Upper lobe of left lung (tissue), 6 donors: ENCODE measurements at regions not wholly inside any gene's neighbourhood (a gene's known extent, or its start where the extent isn't known, plus 50 kb on each side); places are given as distances from the start of the nearest gene placed in this dataset.
"Not testable (repeated sequence)": the region's sequence is repeated elsewhere in the genome, so short reads cannot be mapped to it uniquely, and the experiment has no call there.

Source experiments
- ATAC-seq, 2 donors: fragments of 200-7000 bp; cut with Tn5 transposase; one replicate each; pipeline ENCODE4 v1.9.1; 2022; ENCODE audit warnings: mild to moderate bottlenecking in 2 of 2, moderate library complexity in 2 of 2; ENCODE audit not compliant: low FRiP score in 2 of 2
- DNase-seq, 2 donors: peaks; one replicate each; pipeline ENCODE4 v3.0.0-alpha.2; 2019 to 2020
- H3K27ac ChIP-seq, 4 donors: fragments of 200-600 bp; sonication (generic); one replicate each; pipeline ENCODE4 v1.5.1; 2016 to 2019
- H3K27me3 ChIP-seq, 4 donors: fragments of 200-600 bp; sonication (generic); one replicate each; pipeline ENCODE4 v1.5.1; 2017 to 2019
- H3K36me3 ChIP-seq, 4 donors: fragments of 200-600 bp; sonication (generic); one replicate each; pipeline ENCODE4 v1.5.1; 2016 to 2019
- H3K4me1 ChIP-seq, 4 donors: fragments of 200-600 bp; sonication (generic); one replicate each; pipeline ENCODE4 v1.5.1; 2018 to 2019
- H3K4me3 ChIP-seq, 4 donors: fragments of 200-600 bp; sonication (generic); one replicate each; pipeline ENCODE4 v1.5.1; 2017 to 2019; ENCODE audit warnings: mild to moderate bottlenecking in 2 of 4, moderate library complexity in 1 of 4
- H3K9me3 ChIP-seq, 4 donors: fragments of 200-600 bp; sonication (generic); one replicate each; pipeline ENCODE4 v1.5.1; 2018 to 2019
- CTCF ChIP-seq, 6 experiments: fragments of 450-650 bp in 4 of 6; fragments of 200-600 bp in 2 of 6; sonication (generic) in 2 of 6; IDR thresholded peaks; one replicate each; pipeline ENCODE4 v1.5.1; 2016 to 2019; ENCODE audit warnings: antibody characterized with exemption in 6 of 6
- EP300 ChIP-seq, 4 donors: sonication (generic); formaldehyde crosslinking; IDR thresholded peaks; one replicate each; pipeline ENCODE4 v1.5.1; 2017; ENCODE audit warnings: antibody characterized with exemption in 4 of 4, control low read depth in 2 of 4
- POLR2A ChIP-seq, 4 donors: fragments of 450-650 bp; IDR thresholded peaks; one replicate each; pipeline ENCODE4 v1.5.1; 2016 to 2017; ENCODE audit warnings: antibody characterized with exemption in 4 of 4, mild to moderate bottlenecking in 2 of 4
- POLR2AphosphoS5 ChIP-seq, 2 donors: sonication (generic); formaldehyde crosslinking; IDR thresholded peaks; one replicate each; pipeline ENCODE4 v1.5.1; 2017; ENCODE audit warnings: antibody characterized with exemption in 2 of 2
- WGBS, 2 donors: methylation state at CpG; one replicate each; pipeline ENCODE4 v1.1.5; 2017 to 2018; 5-methylcytosine and 5-hydroxymethylcytosine counted together
- donor health status: DM: no; HTN: no; CAD: no; lungs with moderate emphysema.
- donor health status: DM: no; HTN: yes; CAD: no; lungs with severe emphysema.

GRCh38 chr14:41457393-41457792 lies 149.3 kb upstream of the LRFN5 start:
- H3K36me3 ChIP-seq: no peaks in the 10 kb centered on the region
- WGBS, 2 donors: 93 to 95% methylated on average over 1 of the region's 1 CpG
- no peaks in the 10 kb centered on the region for H3K27me3 ChIP-seq
- no peak for DNase-seq
- TF ChIP-seq CTCF (IDR thresholded peaks at IDR 0.05): no peak
- no peak for TF ChIP-seq POLR2AphosphoS5 (IDR thresholded peaks at IDR 0.05)
- no peak for TF ChIP-seq POLR2A (IDR thresholded peaks at IDR 0.05)
- no peak for TF ChIP-seq EP300 (IDR thresholded peaks at IDR 0.05)
- no peak overlapping the region for H3K4me3 ChIP-seq
- H3K9me3 ChIP-seq: no peaks in the 10 kb centered on the region
- no peak for ATAC-seq
- no peaks in the 10 kb centered on the region for H3K4me1 ChIP-seq
- no peak overlapping the region for H3K27ac ChIP-seq

DNA sequence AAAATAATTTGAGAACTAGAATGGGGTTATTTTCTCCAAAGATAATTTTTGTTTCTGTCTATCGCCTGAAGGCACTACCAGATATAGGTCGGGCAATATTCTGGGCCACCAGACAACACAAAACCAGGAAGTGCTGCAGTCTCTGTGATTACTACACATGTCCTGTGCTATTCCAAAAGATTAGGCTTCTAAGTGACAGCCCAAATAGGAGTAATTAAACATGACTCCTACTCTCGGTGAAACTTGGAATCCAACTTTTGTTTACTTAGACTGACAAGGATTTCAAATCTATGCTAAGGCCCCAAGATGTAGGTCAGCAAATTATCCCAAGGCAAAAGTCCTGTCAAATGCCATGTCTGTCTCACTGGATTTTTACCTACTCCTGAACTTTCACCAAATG lies 157.6 kb upstream of the LRFN5 start:
- no peaks in the 10 kb centered on the region for H3K4me1 ChIP-seq
- TF ChIP-seq POLR2AphosphoS5 (IDR thresholded peaks at IDR 0.05) (no peak), EP300 (IDR thresholded peaks at IDR 0.05) (no peak), POLR2A (IDR thresholded peaks at IDR 0.05) (no peak), CTCF (IDR thresholded peaks at IDR 0.05) (no peak)
- ATAC-seq (no peak), DNase-seq (no peak)
- no peak overlapping the region for H3K4me3 ChIP-seq
- no peaks in the 10 kb centered on the region for H3K9me3 ChIP-seq
- no peaks in the 10 kb centered on the region for H3K27me3 ChIP-seq
- no peak overlapping the region for H3K27ac ChIP-seq
- H3K36me3 ChIP-seq: no peaks in the 10 kb centered on the region
- WGBS, 2 donors: 23 to 26% methylated on average over 3 of the region's 3 CpGs

- Histone ChIP-seq H3K27ac (no peak overlapping the region), H3K36me3 (no peaks in the 10 kb centered on the region), H3K4me1 (no peaks in the 10 kb centered on the region), H3K9me3 (no peaks in the 10 kb centered on the region), H3K4me3 (no peak overlapping the region), H3K27me3 (no peaks in the 10 kb centered on the region)
- ATAC-seq: no peak
- 39 to 52% methylated on average over 2 of the region's 2 CpGs for WGBS, 2 donors
- no peak for DNase-seq
- TF ChIP-seq EP300 (IDR thresholded peaks at IDR 0.05): no peak
- TF ChIP-seq CTCF (IDR thresholded peaks at IDR 0.05): no peak
- TF ChIP-seq POLR2AphosphoS5 (IDR thresholded peaks at IDR 0.05): no peak
- TF ChIP-seq POLR2A (IDR thresholded peaks at IDR 0.05): no peak
Observed at GRCh38 chr14:41446008-41446407, 160.7 kb upstream of the LRFN5 start.

- TF ChIP-seq EP300 (IDR thresholded peaks at IDR 0.05) (no peak), POLR2A (IDR thresholded peaks at IDR 0.05) (no peak), CTCF (IDR thresholded peaks at IDR 0.05) (no peak), POLR2AphosphoS5 (IDR thresholded peaks at IDR 0.05) (no peak)
- no peak for ATAC-seq
- Histone ChIP-seq H3K27ac (no peak overlapping the region), H3K9me3 (no peaks in the 10 kb centered on the region), H3K4me1 (no peaks in the 10 kb centered on the region), H3K36me3 (no peaks in the 10 kb centered on the region), H3K27me3 (no peaks in the 10 kb centered on the region), H3K4me3 (no peak overlapping the region)
- DNase-seq: no peak
- WGBS, 2 donors: 74 to 75% methylated on average over 3 of the region's 3 CpGs
Observed at GRCh38 chr14:41423503-41423902, 183.2 kb upstream of the LRFN5 start.

DNA sequence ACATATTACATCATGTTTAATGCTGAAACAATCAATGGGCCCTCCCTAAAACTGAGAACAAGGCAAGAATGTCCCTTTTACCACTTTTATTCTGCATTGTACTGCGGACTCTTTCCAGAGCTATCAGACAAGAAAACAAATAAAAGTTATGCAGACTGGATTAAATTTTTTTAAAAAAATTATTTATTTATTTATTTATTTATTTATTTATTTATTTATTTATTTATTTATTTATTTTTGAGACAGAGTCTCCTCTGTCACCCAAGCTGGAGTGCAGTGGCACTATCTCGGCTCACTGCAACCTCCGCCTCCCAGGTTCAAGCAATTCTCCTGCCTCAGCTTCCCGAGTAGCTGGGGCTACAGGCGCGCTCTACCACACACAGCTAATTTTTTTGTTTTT lies 185.4 kb upstream of the LRFN5 start:
- not testable (repeated sequence) for H3K27me3 ChIP-seq, H3K36me3 ChIP-seq
- WGBS, 2 donors: 87 to 97% methylated on average over 6 of the region's 6 CpGs

More for the DNA sequence above, 185.4 kb upstream of the LRFN5 start:
- not testable (repeated sequence) for H3K27ac ChIP-seq, H3K9me3 ChIP-seq, H3K4me1 ChIP-seq, ATAC-seq, H3K4me3 ChIP-seq, DNase-seq
